ENCODE measurements at regions not wholly inside any gene's neighbourhood (a gene's known extent, or its start where the extent isn't known, plus 50 kb on each side); places are given as distances from the start of the nearest gene placed in this dataset.

DNA sequence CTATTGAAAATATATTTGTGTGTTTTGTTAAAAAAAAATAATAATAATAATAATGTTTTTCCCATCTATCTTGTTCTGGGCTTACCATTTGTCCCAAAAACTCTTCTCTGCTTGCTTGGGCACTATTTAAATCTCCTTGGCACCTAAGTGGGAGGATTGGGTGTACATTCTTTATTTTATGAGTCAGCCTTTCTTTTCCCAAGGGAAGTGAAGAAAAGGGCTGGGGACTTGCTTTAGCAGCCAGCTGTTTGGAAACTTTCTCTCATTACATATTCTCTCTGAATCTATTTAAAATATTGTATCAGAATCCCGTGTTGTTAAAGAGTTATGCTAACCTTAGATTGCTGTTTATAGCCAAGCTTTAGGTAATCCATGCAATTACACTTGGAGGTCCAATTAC lies 2332.4 kb downstream of the ARAP2 start (continued):
- TF ChIP-seq, protein P1, sequence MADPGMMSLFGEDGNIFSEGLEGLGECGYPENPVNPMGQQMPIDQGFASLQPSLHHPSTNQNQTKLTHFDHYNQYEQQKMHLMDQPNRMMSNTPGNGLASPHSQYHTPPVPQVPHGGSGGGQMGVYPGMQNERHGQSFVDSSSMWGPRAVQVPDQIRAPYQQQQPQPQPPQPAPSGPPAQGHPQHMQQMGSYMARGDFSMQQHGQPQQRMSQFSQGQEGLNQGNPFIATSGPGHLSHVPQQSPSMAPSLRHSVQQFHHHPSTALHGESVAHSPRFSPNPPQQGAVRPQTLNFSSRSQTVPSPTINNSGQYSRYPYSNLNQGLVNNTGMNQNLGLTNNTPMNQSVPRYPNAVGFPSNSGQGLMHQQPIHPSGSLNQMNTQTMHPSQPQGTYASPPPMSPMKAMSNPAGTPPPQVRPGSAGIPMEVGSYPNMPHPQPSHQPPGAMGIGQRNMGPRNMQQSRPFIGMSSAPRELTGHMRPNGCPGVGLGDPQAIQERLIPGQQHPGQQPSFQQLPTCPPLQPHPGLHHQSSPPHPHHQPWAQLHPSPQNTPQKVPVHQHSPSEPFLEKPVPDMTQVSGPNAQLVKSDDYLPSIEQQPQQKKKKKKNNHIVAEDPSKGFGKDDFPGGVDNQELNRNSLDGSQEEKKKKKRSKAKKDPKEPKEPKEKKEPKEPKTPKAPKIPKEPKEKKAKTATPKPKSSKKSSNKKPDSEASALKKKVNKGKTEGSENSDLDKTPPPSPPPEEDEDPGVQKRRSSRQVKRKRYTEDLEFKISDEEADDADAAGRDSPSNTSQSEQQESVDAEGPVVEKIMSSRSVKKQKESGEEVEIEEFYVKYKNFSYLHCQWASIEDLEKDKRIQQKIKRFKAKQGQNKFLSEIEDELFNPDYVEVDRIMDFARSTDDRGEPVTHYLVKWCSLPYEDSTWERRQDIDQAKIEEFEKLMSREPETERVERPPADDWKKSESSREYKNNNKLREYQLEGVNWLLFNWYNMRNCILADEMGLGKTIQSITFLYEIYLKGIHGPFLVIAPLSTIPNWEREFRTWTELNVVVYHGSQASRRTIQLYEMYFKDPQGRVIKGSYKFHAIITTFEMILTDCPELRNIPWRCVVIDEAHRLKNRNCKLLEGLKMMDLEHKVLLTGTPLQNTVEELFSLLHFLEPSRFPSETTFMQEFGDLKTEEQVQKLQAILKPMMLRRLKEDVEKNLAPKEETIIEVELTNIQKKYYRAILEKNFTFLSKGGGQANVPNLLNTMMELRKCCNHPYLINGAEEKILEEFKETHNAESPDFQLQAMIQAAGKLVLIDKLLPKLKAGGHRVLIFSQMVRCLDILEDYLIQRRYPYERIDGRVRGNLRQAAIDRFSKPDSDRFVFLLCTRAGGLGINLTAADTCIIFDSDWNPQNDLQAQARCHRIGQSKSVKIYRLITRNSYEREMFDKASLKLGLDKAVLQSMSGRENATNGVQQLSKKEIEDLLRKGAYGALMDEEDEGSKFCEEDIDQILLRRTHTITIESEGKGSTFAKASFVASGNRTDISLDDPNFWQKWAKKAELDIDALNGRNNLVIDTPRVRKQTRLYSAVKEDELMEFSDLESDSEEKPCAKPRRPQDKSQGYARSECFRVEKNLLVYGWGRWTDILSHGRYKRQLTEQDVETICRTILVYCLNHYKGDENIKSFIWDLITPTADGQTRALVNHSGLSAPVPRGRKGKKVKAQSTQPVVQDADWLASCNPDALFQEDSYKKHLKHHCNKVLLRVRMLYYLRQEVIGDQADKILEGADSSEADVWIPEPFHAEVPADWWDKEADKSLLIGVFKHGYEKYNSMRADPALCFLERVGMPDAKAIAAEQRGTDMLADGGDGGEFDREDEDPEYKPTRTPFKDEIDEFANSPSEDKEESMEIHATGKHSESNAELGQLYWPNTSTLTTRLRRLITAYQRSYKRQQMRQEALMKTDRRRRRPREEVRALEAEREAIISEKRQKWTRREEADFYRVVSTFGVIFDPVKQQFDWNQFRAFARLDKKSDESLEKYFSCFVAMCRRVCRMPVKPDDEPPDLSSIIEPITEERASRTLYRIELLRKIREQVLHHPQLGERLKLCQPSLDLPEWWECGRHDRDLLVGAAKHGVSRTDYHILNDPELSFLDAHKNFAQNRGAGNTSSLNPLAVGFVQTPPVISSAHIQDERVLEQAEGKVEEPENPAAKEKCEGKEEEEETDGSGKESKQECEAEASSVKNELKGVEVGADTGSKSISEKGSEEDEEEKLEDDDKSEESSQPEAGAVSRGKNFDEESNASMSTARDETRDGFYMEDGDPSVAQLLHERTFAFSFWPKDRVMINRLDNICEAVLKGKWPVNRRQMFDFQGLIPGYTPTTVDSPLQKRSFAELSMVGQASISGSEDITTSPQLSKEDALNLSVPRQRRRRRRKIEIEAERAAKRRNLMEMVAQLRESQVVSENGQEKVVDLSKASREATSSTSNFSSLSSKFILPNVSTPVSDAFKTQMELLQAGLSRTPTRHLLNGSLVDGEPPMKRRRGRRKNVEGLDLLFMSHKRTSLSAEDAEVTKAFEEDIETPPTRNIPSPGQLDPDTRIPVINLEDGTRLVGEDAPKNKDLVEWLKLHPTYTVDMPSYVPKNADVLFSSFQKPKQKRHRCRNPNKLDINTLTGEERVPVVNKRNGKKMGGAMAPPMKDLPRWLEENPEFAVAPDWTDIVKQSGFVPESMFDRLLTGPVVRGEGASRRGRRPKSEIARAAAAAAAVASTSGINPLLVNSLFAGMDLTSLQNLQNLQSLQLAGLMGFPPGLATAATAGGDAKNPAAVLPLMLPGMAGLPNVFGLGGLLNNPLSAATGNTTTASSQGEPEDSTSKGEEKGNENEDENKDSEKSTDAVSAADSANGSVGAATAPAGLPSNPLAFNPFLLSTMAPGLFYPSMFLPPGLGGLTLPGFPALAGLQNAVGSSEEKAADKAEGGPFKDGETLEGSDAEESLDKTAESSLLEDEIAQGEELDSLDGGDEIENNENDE (IDR thresholded peaks at IDR 0.05; ENCODE audit: insufficient replicate concordance, low read length): no peak
- TF ChIP-seq, protein P2, sequence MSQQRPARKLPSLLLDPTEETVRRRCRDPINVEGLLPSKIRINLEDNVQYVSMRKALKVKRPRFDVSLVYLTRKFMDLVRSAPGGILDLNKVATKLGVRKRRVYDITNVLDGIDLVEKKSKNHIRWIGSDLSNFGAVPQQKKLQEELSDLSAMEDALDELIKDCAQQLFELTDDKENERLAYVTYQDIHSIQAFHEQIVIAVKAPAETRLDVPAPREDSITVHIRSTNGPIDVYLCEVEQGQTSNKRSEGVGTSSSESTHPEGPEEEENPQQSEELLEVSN (IDR thresholded peaks at IDR 0.05): no peak
- TF ChIP-seq, protein P3, sequence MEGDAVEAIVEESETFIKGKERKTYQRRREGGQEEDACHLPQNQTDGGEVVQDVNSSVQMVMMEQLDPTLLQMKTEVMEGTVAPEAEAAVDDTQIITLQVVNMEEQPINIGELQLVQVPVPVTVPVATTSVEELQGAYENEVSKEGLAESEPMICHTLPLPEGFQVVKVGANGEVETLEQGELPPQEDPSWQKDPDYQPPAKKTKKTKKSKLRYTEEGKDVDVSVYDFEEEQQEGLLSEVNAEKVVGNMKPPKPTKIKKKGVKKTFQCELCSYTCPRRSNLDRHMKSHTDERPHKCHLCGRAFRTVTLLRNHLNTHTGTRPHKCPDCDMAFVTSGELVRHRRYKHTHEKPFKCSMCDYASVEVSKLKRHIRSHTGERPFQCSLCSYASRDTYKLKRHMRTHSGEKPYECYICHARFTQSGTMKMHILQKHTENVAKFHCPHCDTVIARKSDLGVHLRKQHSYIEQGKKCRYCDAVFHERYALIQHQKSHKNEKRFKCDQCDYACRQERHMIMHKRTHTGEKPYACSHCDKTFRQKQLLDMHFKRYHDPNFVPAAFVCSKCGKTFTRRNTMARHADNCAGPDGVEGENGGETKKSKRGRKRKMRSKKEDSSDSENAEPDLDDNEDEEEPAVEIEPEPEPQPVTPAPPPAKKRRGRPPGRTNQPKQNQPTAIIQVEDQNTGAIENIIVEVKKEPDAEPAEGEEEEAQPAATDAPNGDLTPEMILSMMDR (IDR thresholded peaks at IDR 0.05; ENCODE audit: control extremely low read depth in 1 of 3, insufficient read depth in 1 of 3, low read depth in 1 of 3, low read length in 3 of 3): no peak
- TF ChIP-seq SAP30 (IDR thresholded peaks at IDR 0.05; ENCODE audit: insufficient read depth, insufficient replicate concordance, low read length): no peak
- TF ChIP-seq TBP (IDR thresholded peaks at IDR 0.05; ENCODE audit: low read depth, low read length): no peak
- TF ChIP-seq RFX5 (IDR thresholded peaks at IDR 0.05; ENCODE audit: borderline replicate concordance, low read depth, low read length): no peak
- TF ChIP-seq CREB1 (IDR thresholded peaks at IDR 0.05): no peak
- no peak for TF ChIP-seq HDAC6 (IDR thresholded peaks at IDR 0.05; ENCODE audit: low read depth, low read length)
- TF ChIP-seq BACH1 (IDR thresholded peaks at IDR 0.05; ENCODE audit: low read length): no peak
